Progenitor cell of endocrine pancreas (in vitro differentiated cells): ENCODE measurements at regions not wholly inside any gene's neighbourhood (a gene's known extent, or its start where the extent isn't known, plus 50 kb on each side); places are given as distances from the start of the nearest gene placed in this dataset.
A peak's percentile ranks its signal among the peaks of the same experiment; 100 is the strongest.

Experiments used
- DNase-seq: peaks from one replicate; pipeline ENCODE4 v3.0.0; 2021; ENCODE audit warnings: low spot score; ENCODE audit not compliant: unreplicated experiment
- H3K27ac Mint-ChIP-seq: 2 replicates; pipeline ENCODE4 v1.8.0; 2021; ENCODE audit warnings: mild to moderate bottlenecking, moderate library complexity, mixed read lengths
- H3K27me3 Mint-ChIP-seq: 2 replicates; pipeline ENCODE4 v1.8.0; 2021; ENCODE audit warnings: mixed read lengths
- H3K36me3 Mint-ChIP-seq: 2 replicates; pipeline ENCODE4 v1.8.0; 2022; ENCODE audit warnings: mixed read lengths; ENCODE audit not compliant: insufficient read depth
- H3K4me1 Mint-ChIP-seq: 2 replicates; pipeline ENCODE4 v1.8.0; 2021; ENCODE audit warnings: low read depth, mixed read lengths
- H3K4me3 Mint-ChIP-seq: 2 replicates; pipeline ENCODE4 v1.8.0; 2021; ENCODE audit warnings: low read depth, mild to moderate bottlenecking, moderate library complexity, mixed read lengths
- H3K9me3 Mint-ChIP-seq: 2 replicates; pipeline ENCODE4 v1.8.0; 2021; ENCODE audit warnings: low read depth, mixed read lengths
- TF ChIP-seq, protein P1 (sequence below): fragments of 200-600 bp; sonication (generic); IDR thresholded peaks from one replicate; pipeline ENCODE4 v1.5.0; 2021; ENCODE audit warnings: antibody characterized with exemption, mild to moderate bottlenecking; ENCODE audit not compliant: unreplicated experiment

GRCh38 chr9:119652931-119653330 lies 283.7 kb upstream of the BRINP1 start:
- Mint-ChIP-seq H3K4me1 (no peaks in the 10 kb centered on the region), H3K27ac (no peak overlapping the region), H3K9me3 (no peaks in the 10 kb centered on the region), H3K4me3 (no peak overlapping the region), H3K36me3 (no peaks in the 10 kb centered on the region), H3K27me3 (peaks cover 3% of the 10 kb centered on the region)
- TF ChIP-seq, protein P1, sequence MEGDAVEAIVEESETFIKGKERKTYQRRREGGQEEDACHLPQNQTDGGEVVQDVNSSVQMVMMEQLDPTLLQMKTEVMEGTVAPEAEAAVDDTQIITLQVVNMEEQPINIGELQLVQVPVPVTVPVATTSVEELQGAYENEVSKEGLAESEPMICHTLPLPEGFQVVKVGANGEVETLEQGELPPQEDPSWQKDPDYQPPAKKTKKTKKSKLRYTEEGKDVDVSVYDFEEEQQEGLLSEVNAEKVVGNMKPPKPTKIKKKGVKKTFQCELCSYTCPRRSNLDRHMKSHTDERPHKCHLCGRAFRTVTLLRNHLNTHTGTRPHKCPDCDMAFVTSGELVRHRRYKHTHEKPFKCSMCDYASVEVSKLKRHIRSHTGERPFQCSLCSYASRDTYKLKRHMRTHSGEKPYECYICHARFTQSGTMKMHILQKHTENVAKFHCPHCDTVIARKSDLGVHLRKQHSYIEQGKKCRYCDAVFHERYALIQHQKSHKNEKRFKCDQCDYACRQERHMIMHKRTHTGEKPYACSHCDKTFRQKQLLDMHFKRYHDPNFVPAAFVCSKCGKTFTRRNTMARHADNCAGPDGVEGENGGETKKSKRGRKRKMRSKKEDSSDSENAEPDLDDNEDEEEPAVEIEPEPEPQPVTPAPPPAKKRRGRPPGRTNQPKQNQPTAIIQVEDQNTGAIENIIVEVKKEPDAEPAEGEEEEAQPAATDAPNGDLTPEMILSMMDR, result no peak
- DNase-seq, result no peak

- Mint-ChIP-seq H3K27me3 (peaks cover 3% of the 10 kb centered on the region), H3K27ac (no peak overlapping the region), H3K36me3 (no peaks in the 10 kb centered on the region), H3K9me3 (no peaks in the 10 kb centered on the region), H3K4me1 (no peaks in the 10 kb centered on the region), H3K4me3 (no peak overlapping the region)
- TF ChIP-seq, protein P1, result no peak
- no peak for DNase-seq
Measured at GRCh38 chr9:119649205-119649604, 280.0 kb upstream of the BRINP1 start.

- H3K36me3 Mint-ChIP-seq, result no peaks in the 10 kb centered on the region
- no peaks in the 10 kb centered on the region for H3K4me1 Mint-ChIP-seq
- H3K9me3 Mint-ChIP-seq, result no peaks in the 10 kb centered on the region
- no peak overlapping the region for H3K27ac Mint-ChIP-seq
- no peaks in the 10 kb centered on the region for H3K27me3 Mint-ChIP-seq
- no peak for DNase-seq
- TF ChIP-seq, protein P1, result no peak
- no peak overlapping the region for H3K4me3 Mint-ChIP-seq
Measured at GRCh38 chr9:119639287-119639955, 270.2 kb upstream of the BRINP1 start.

DNA sequence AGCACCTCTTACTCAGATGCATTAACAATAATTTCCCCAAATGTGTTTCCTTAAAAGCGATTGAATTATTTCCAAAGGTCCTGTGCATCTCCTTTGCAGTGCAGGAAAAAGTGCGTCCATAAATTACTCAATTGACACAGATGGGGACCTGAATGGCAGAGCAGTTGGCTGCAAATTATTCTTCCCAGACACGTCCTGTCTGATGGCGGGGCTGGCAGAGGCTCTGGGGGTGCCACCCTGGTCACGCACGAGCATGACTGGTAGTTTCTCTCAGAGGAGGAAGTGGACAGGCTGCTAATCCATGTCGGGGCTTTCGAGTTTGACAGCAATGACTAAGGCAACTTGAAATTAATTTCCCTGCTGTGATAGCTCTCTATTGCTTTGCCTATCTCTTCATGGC lies 264.8 kb upstream of the BRINP1 start:
- TF ChIP-seq, protein P1, result no peak
- Mint-ChIP-seq H3K9me3 (no peaks in the 10 kb centered on the region), H3K4me1 (peaks cover 7% of the 10 kb centered on the region), H3K36me3 (no peaks in the 10 kb centered on the region), H3K27ac (no peak overlapping the region), H3K27me3 (no peaks in the 10 kb centered on the region), H3K4me3 (no peak overlapping the region)
- DNase-seq, result no peak

DNA sequence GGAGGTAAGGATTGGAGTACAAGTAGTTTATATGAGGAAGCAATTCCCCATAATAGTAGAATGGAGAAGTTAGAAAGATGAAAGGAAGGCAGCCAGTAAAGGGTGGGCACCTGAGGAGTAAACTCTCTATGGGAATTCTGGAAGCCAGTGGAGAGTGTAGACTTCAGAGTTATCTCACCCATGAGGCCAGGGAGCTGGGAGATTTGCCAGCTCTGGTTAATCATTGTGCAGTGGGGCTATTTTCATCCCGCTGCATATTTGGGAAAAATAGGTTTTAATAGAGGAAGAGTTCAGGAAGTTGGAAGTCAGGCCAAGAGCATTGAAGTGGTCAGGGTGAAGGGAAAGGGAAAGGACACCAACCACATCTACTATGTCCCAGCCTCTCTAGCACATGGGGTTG lies 242.3 kb upstream of the BRINP1 start:
- TF ChIP-seq, protein P1, result no peak
- Mint-ChIP-seq H3K27me3 (peaks cover 3% of the 10 kb centered on the region), H3K4me1 (no peaks in the 10 kb centered on the region), H3K36me3 (no peaks in the 10 kb centered on the region), H3K4me3 (no peak overlapping the region), H3K27ac (peak overlapping the region; percentile 82), H3K9me3 (no peaks in the 10 kb centered on the region)
- DNase-seq, result no peak
